ENCODE measurements at regions not wholly inside any gene's neighbourhood (a gene's known extent, or its start where the extent isn't known, plus 50 kb on each side); places are given as distances from the start of the nearest gene placed in this dataset.

- no peaks in the 10 kb centered on the region for H3K79me2 ChIP-seq (ENCODE audit: low read length)
- H3K9ac ChIP-seq (ENCODE audit: low read length), result no peak overlapping the region
- no peaks in the 10 kb centered on the region for H3K9me3 ChIP-seq (ENCODE audit: insufficient read depth, low read length)
- no peak for TF ChIP-seq EZH2phosphoT487 (IDR thresholded peaks at IDR 0.05; ENCODE audit: low read depth)
- no peak for TF ChIP-seq CTCF (IDR thresholded peaks at IDR 0.05; ENCODE audit: low read depth, low read length)
- no peak overlapping the region for H3K4me3 ChIP-seq (ENCODE audit: low read length)
- no peak overlapping the region for H3K27ac ChIP-seq (ENCODE audit: low read length)
- H3K27me3 ChIP-seq (ENCODE audit: low read depth, low read length), result peaks cover 33% of the 10 kb centered on the region
- no peaks in the 10 kb centered on the region for H3K36me3 ChIP-seq (replicated peaks; ENCODE audit: low read depth, low read length)
- no peaks in the 10 kb centered on the region for H4K20me1 ChIP-seq (ENCODE audit: insufficient read depth, low read length)
- no peak overlapping the region for H2AFZ ChIP-seq (ENCODE audit: low read depth, low read length)
- no peaks in the 10 kb centered on the region for H3K4me1 ChIP-seq (ENCODE audit: low read length)
- H3K4me2 ChIP-seq (ENCODE audit: low read length), result no peak overlapping the region
Observed at GRCh38 chr20:20992277-20992676, 113.9 kb downstream of the LINC00237 start.

GRCh38 chr20:20989081-20989480, 117.1 kb downstream of the LINC00237 start:
- no peak for TF ChIP-seq CTCF (IDR thresholded peaks at IDR 0.05; ENCODE audit: low read depth, low read length)
- no peak for TF ChIP-seq EZH2phosphoT487 (IDR thresholded peaks at IDR 0.05; ENCODE audit: low read depth)
- Histone ChIP-seq H3K4me2 (ENCODE audit: low read length) (no peak overlapping the region), H3K36me3 (replicated peaks; ENCODE audit: low read depth, low read length) (no peaks in the 10 kb centered on the region), H3K4me3 (ENCODE audit: low read length) (no peak overlapping the region), H3K27ac (ENCODE audit: low read length) (no peak overlapping the region), H3K4me1 (ENCODE audit: low read length) (no peaks in the 10 kb centered on the region), H4K20me1 (ENCODE audit: insufficient read depth, low read length) (no peaks in the 10 kb centered on the region), H3K27me3 (ENCODE audit: low read depth, low read length) (peaks cover 36% of the 10 kb centered on the region), H2AFZ (ENCODE audit: low read depth, low read length) (no peak overlapping the region), H3K9ac (ENCODE audit: low read length) (no peak overlapping the region), H3K79me2 (ENCODE audit: low read length) (no peaks in the 10 kb centered on the region), H3K9me3 (ENCODE audit: insufficient read depth, low read length) (no peaks in the 10 kb centered on the region)

GRCh38 chr20:20979934-20980333, 126.2 kb downstream of the LINC00237 start:
- H4K20me1 ChIP-seq (ENCODE audit: insufficient read depth, low read length), result no peaks in the 10 kb centered on the region
- H3K27me3 ChIP-seq (ENCODE audit: low read depth, low read length), result peaks cover 29% of the 10 kb centered on the region; the same call in 1 of the 2 replicates
- no peaks in the 10 kb centered on the region for H3K36me3 ChIP-seq (replicated peaks; ENCODE audit: low read depth, low read length)
- no peak for TF ChIP-seq CTCF (IDR thresholded peaks at IDR 0.05; ENCODE audit: low read depth, low read length)
- no peak for TF ChIP-seq EZH2phosphoT487 (IDR thresholded peaks at IDR 0.05; ENCODE audit: low read depth)
- no peaks in the 10 kb centered on the region for H3K79me2 ChIP-seq (ENCODE audit: low read length)
- no peaks in the 10 kb centered on the region for H3K4me1 ChIP-seq (ENCODE audit: low read length)
- H3K4me2 ChIP-seq (ENCODE audit: low read length), result no peak overlapping the region
- H3K4me3 ChIP-seq (ENCODE audit: low read length), result no peak overlapping the region
- no peak overlapping the region for H3K9ac ChIP-seq (ENCODE audit: low read length)
- H3K27ac ChIP-seq (ENCODE audit: low read length), result no peak overlapping the region
- no peak overlapping the region for H2AFZ ChIP-seq (ENCODE audit: low read depth, low read length)
- H3K9me3 ChIP-seq (ENCODE audit: insufficient read depth, low read length), result no peaks in the 10 kb centered on the region

GRCh38 chr20:20977786-20978185, 128.4 kb downstream of the LINC00237 start:
- TF ChIP-seq EZH2phosphoT487 (IDR thresholded peaks at IDR 0.05; ENCODE audit: low read depth), result no peak
- no peak for TF ChIP-seq CTCF (IDR thresholded peaks at IDR 0.05; ENCODE audit: low read depth, low read length)
- Histone ChIP-seq H3K27ac (ENCODE audit: low read length) (no peak overlapping the region), H3K9ac (ENCODE audit: low read length) (no peak overlapping the region), H3K36me3 (replicated peaks; ENCODE audit: low read depth, low read length) (no peaks in the 10 kb centered on the region), H4K20me1 (ENCODE audit: insufficient read depth, low read length) (no peaks in the 10 kb centered on the region), H3K79me2 (ENCODE audit: low read length) (no peaks in the 10 kb centered on the region), H3K27me3 (ENCODE audit: low read depth, low read length) (peaks cover 33% of the 10 kb centered on the region; the same call in 1 of the 2 replicates), H3K4me2 (ENCODE audit: low read length) (no peak overlapping the region), H2AFZ (ENCODE audit: low read depth, low read length) (no peak overlapping the region), H3K4me1 (ENCODE audit: low read length) (no peaks in the 10 kb centered on the region), H3K9me3 (ENCODE audit: insufficient read depth, low read length) (no peaks in the 10 kb centered on the region), H3K4me3 (ENCODE audit: low read length) (no peak overlapping the region)
